Endothelial cell of umbilical vein (primary cell): ENCODE measurements at regions not wholly inside any gene's neighbourhood (a gene's known extent, or its start where the extent isn't known, plus 50 kb on each side); places are given as distances from the start of the nearest gene placed in this dataset.

ENCODE experiments used
- BruUV-seq: library from RNA; stranded (reverse); fragments of 400-500 nt; replicated peaks from 2 replicates; lab custom pipeline; 2021; lab: Mats Ljungman, UMichigan
- CTCF ChIA-PET: fragments of 300-600, 350-600 bp; sonication (Branson Sonifier 250); formaldehyde crosslinking; loops from one replicate; lab custom pipeline; 2021; ENCODE audit warnings: antibody characterized with exemption, inconsistent platforms; lab: Charles Lee
- POLR2A ChIA-PET: fragments of 300-600, 350-600 bp; sonication (Branson Sonifier 250); formaldehyde crosslinking; loops from one replicate; lab custom pipeline; 2021; ENCODE audit warnings: antibody characterized with exemption, inconsistent platforms; lab: Charles Lee
- DNase-seq: peaks from one replicate; pipeline ENCODE4 v3.0.0-alpha.2; 2011; ENCODE audit warnings: low read depth, low spot score
- FAIRE-seq: peaks from 2 replicates; lab custom pipeline; 2011; peaks lifted over from hg19 to GRCh38; lab: Jason Lieb, UNC
- H2AFZ ChIP-seq: 2 replicates; pipeline ENCODE4 v1.6.0; 2012; ENCODE audit warnings: low read depth, low read length, control low read depth, inconsistent platforms
- H3K27ac ChIP-seq: 2 replicates; pipeline ENCODE4 v1.5.1; 2011; ENCODE audit warnings: low read depth, mild to moderate bottlenecking, control low read depth, low read length, moderate library complexity; ENCODE audit not compliant: insufficient read depth
- H3K27me3 ChIP-seq, 2 experiments: 2 replicates each; pipeline versions ENCODE4 v1.6.0 to v1.6.1; 2011; ENCODE audit warnings: low read length in 2 of 2, mixed read lengths in 1 of 2; ENCODE audit not compliant: control insufficient read depth in 2 of 2, insufficient read depth in 2 of 2
- H3K36me3 ChIP-seq, 2 experiments: 2 replicates in 1 of 2; 3 replicates in 1 of 2; pipeline ENCODE4 v1.5.1; 2011; ENCODE audit warnings: low read length in 2 of 2, mild to moderate bottlenecking in 1 of 2, moderate library complexity in 1 of 2; ENCODE audit not compliant: control insufficient read depth in 2 of 2, insufficient read depth in 2 of 2; ENCODE audit errors: extremely low read depth in 1 of 2
- H3K4me1 ChIP-seq: 3 replicates; pipeline ENCODE4 v1.5.1; 2011; ENCODE audit warnings: mild to moderate bottlenecking, low read length; ENCODE audit not compliant: control insufficient read depth, insufficient read depth; ENCODE audit errors: extremely low read depth
- H3K4me2 ChIP-seq: 2 replicates; pipeline ENCODE4 v1.6.1; 2011; ENCODE audit warnings: low read length, control low read depth, mixed read lengths; ENCODE audit not compliant: insufficient read depth
- H3K4me3 ChIP-seq, 3 experiments: fragments of 200-600 bp in 1 of 3; sonication (generic), shearing (Covaris generic) in 1 of 3; replicated peaks in 1 of 3; 2 replicates each; pipeline ENCODE4 v1.5.1; 2011 to 2016; ENCODE audit warnings: control low read depth in 3 of 3, low read length in 3 of 3, mild to moderate bottlenecking in 2 of 3, inconsistent platforms in 1 of 3, low read depth in 1 of 3, moderate library complexity in 1 of 3; ENCODE audit not compliant: insufficient read depth in 1 of 3
- H3K79me2 ChIP-seq: 2 replicates; pipeline ENCODE4 v1.6.0; 2012; ENCODE audit warnings: low read length, inconsistent platforms; ENCODE audit not compliant: control insufficient read depth, insufficient read depth
- H3K9ac ChIP-seq: replicated peaks from 2 replicates; pipeline ENCODE3; 2011; ENCODE audit warnings: low read length, control low read depth; ENCODE audit not compliant: insufficient read depth; ENCODE audit errors: extremely low read depth
- H3K9me1 ChIP-seq: replicated peaks from 3 replicates; pipeline ENCODE4 v1.6.0; 2011; ENCODE audit warnings: mild to moderate bottlenecking, low read length; ENCODE audit not compliant: control insufficient read depth, insufficient read depth; ENCODE audit errors: extremely low read depth
- H3K9me3 ChIP-seq: replicated peaks from 2 replicates; pipeline ENCODE4 v1.5.1; 2012; ENCODE audit warnings: low read length, inconsistent platforms; ENCODE audit not compliant: control insufficient read depth, insufficient read depth
- H4K20me1 ChIP-seq: replicated peaks from 2 replicates; pipeline ENCODE3; 2011; ENCODE audit warnings: mild to moderate bottlenecking, low read length; ENCODE audit not compliant: control insufficient read depth, insufficient read depth; ENCODE audit errors: extremely low read depth
- EZH2 ChIP-seq: IDR thresholded peaks from 2 replicates; pipeline ENCODE4 v1.6.1; 2012; ENCODE audit warnings: borderline replicate concordance, low read depth, mild to moderate bottlenecking, moderate library complexity, low read length, inconsistent platforms; ENCODE audit not compliant: severe bottlenecking
- FOS ChIP-seq: IDR thresholded peaks from 2 replicates; pipeline ENCODE4 v1.6.1; 2011; ENCODE audit warnings: mild to moderate bottlenecking, low read length, moderate library complexity, borderline replicate concordance; ENCODE audit not compliant: insufficient read depth
- GATA2 ChIP-seq: IDR thresholded peaks from 2 replicates; pipeline ENCODE4 v1.7.0; 2011; ENCODE audit warnings: low read depth, mild to moderate bottlenecking, moderate library complexity, mixed read lengths, low read length; ENCODE audit not compliant: insufficient read length, insufficient read depth
- JUN ChIP-seq: IDR thresholded peaks from 2 replicates; pipeline ENCODE4 v1.6.1; 2011; ENCODE audit warnings: borderline replicate concordance, low read depth; ENCODE audit not compliant: insufficient read length, insufficient read depth
- MYC ChIP-seq: IDR thresholded peaks from one replicate; pipeline ENCODE4 v1.6.1; 2011; ENCODE audit warnings: mild to moderate bottlenecking, low read depth, low read length
- POLR2A ChIP-seq: IDR thresholded peaks from 2 replicates; pipeline ENCODE4 v1.6.1; 2012; ENCODE audit warnings: low read depth, mild to moderate bottlenecking, control low read depth, low read length
- POLR2AphosphoS5 ChIP-seq: IDR thresholded peaks from 2 replicates; pipeline ENCODE4 v1.6.1; 2012; ENCODE audit warnings: low read depth, mild to moderate bottlenecking, control low read depth, low read length, moderate library complexity; ENCODE audit not compliant: insufficient read depth
- dilution Hi-C: fragments of 300-500 bp; cut with MboI; formaldehyde crosslinking; loops from one replicate; pipeline ENCODE4 v1.15.0; 2019; ENCODE audit warnings: low sequenced_read_pairs; ENCODE audit not compliant: extremely low pct_ligation_motif_present
- intact Hi-C: fragments of 100-400 bp; cut with micrococcal nuclease; formaldehyde crosslinking; loops from one replicate; pipeline ENCODE4 v1.10.0; 2022
- TF ChIP-seq, protein P1 (sequence below): IDR thresholded peaks from 2 replicates; pipeline ENCODE4 v1.6.1; 2011; ENCODE audit not compliant: insufficient read depth, insufficient read length
- TF ChIP-seq, protein P2 (sequence below), 2 donors: IDR thresholded peaks; 1 replicate in 1 of 2; 2 replicates in 1 of 2; pipeline ENCODE4 v1.5.1; 2011; ENCODE audit warnings: low read length in 2 of 2, mild to moderate bottlenecking in 2 of 2, moderate library complexity in 2 of 2, control low read depth in 1 of 2, inconsistent platforms in 1 of 2, low read depth in 1 of 2; ENCODE audit not compliant: insufficient read depth in 1 of 2; ENCODE audit errors: extremely low read depth in 1 of 2

DNA sequence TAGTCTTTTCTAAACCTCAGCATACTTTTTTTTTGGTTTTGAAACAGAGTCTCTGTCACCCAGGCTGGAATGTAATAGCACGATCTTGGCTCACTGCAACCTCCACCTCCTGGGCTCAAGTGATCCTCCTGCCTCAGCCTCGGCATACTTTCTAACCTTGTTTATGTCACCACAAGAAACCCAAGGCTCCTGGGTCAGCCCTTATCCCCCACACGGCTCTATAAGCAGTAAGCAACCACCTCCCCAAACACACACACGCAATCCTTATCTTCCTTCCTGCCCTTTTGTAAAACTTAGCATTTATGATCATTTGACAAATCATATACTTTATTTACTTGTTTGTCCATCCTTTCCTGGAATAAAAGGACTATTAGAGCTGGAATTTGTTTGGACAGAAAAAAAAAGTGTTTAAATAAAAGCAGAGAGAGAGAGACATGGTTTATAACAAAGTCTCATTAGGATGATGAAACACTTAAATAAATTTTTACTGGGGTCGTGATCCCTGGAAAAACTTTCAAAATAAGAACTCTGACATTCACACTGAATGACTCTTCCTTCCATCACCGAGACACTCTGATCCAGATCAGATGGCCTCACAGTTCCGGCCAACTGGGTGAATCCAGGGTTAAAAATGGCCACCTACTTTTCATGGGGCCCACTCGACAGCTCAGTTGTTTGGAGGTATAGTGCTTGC is 72.7 kb upstream of the PIK3CG start:
- Histone ChIP-seq H3K36me3 (no peaks in the 10 kb centered on the region), H3K4me2 (no peak overlapping the region), H3K4me1 (no peaks in the 10 kb centered on the region), H3K27me3 (no peaks in the 10 kb centered on the region), H4K20me1 (no peaks in the 10 kb centered on the region), H3K27ac (no peak overlapping the region), H3K79me2 (no peaks in the 10 kb centered on the region), H3K9ac (no peak overlapping the region), H3K9me1 (no peaks in the 10 kb centered on the region), H3K9me3 (no peaks in the 10 kb centered on the region), H3K4me3 (no peak overlapping the region), H2AFZ (no peak overlapping the region)
- CTCF ChIA-PET, result interaction anchor here (1.0 to 3.9 kb wide), 5 partner anchors 149 to 402 kb away, joined by 3 to 40 read pairs (median 6); no protein-coding TSS in a partner anchor
- no peak for DNase-seq
- dilution Hi-C loops, result no loop called here
- TF ChIP-seq, protein P1, sequence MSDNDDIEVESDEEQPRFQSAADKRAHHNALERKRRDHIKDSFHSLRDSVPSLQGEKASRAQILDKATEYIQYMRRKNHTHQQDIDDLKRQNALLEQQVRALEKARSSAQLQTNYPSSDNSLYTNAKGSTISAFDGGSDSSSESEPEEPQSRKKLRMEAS, result no peak
- TF ChIP-seq FOS (no peak), POLR2A (no peak), EZH2 (no peak), GATA2 (no peak), POLR2AphosphoS5 (no peak), JUN (no peak), MYC (no peak)
- TF ChIP-seq, protein P2, sequence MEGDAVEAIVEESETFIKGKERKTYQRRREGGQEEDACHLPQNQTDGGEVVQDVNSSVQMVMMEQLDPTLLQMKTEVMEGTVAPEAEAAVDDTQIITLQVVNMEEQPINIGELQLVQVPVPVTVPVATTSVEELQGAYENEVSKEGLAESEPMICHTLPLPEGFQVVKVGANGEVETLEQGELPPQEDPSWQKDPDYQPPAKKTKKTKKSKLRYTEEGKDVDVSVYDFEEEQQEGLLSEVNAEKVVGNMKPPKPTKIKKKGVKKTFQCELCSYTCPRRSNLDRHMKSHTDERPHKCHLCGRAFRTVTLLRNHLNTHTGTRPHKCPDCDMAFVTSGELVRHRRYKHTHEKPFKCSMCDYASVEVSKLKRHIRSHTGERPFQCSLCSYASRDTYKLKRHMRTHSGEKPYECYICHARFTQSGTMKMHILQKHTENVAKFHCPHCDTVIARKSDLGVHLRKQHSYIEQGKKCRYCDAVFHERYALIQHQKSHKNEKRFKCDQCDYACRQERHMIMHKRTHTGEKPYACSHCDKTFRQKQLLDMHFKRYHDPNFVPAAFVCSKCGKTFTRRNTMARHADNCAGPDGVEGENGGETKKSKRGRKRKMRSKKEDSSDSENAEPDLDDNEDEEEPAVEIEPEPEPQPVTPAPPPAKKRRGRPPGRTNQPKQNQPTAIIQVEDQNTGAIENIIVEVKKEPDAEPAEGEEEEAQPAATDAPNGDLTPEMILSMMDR (IDR thresholded peaks at IDR 0.05; ENCODE audit: extremely low read depth in 1 of 2, insufficient read depth in 1 of 2, low read depth in 1 of 2, low read length in 2 of 2), result no peak
- no peak for FAIRE-seq
- POLR2A ChIA-PET, result no interaction called here
- no TSS peak for BruUV-seq
- intact Hi-C loops, result loop anchor here (2.0 to 5.0 kb wide), 2 partner anchors 130 to 1086 kb away; partner anchors contain the start of gene CCDC71L
